Muscle layer of duodenum (tissue), 2 donors: ENCODE measurements at regions not wholly inside any gene's neighbourhood (a gene's known extent, or its start where the extent isn't known, plus 50 kb on each side); places are given as distances from the start of the nearest gene placed in this dataset.

Experiments used
- H3K27ac ChIP-seq: one replicate; pipeline ENCODE4 v1.7.0; 2013; ENCODE audit warnings: mild to moderate bottlenecking, low read length
- H3K27me3 ChIP-seq: one replicate; pipeline ENCODE4 v1.7.0; 2013; ENCODE audit warnings: low read depth, mild to moderate bottlenecking, control low read depth, low read length
- H3K36me3 ChIP-seq, 2 donors: one replicate each; pipeline ENCODE4 v1.7.0; 2013; ENCODE audit warnings: low read length in 2 of 2, control low read depth in 1 of 2, mild to moderate bottlenecking in 1 of 2; ENCODE audit not compliant: insufficient read depth in 2 of 2, control insufficient read depth in 1 of 2
- H3K4me1 ChIP-seq, 2 donors: one replicate each; pipeline ENCODE4 v1.7.0; 2013; ENCODE audit warnings: low read length in 2 of 2, mild to moderate bottlenecking in 2 of 2, control low read depth in 1 of 2, moderate library complexity in 1 of 2; ENCODE audit not compliant: insufficient read depth in 2 of 2, control insufficient read depth in 1 of 2
- H3K4me3 ChIP-seq, 2 donors: one replicate each; pipeline ENCODE4 v1.7.0; 2013; ENCODE audit warnings: low read length in 2 of 2, low read depth in 1 of 2, mild to moderate bottlenecking in 1 of 2
- H3K9me3 ChIP-seq, 2 donors: one replicate each; pipeline ENCODE4 v1.7.0; 2013; ENCODE audit warnings: low read length in 2 of 2, control low read depth in 1 of 2, mild to moderate bottlenecking in 1 of 2; ENCODE audit not compliant: control insufficient read depth in 1 of 2
- donor health status: healthy.

GRCh38 chr9:89792189-89793123, 187.6 kb downstream of the GADD45G start:
- Histone ChIP-seq H3K36me3 (no peaks in the 10 kb centered on the region), H3K4me1 (no peaks in the 10 kb centered on the region), H3K4me3 (no peak overlapping the region), H3K27me3 (no peaks in the 10 kb centered on the region), H3K27ac (no peak overlapping the region), H3K9me3 (no peaks in the 10 kb centered on the region)

- Histone ChIP-seq H3K9me3 (no peaks in the 10 kb centered on the region), H3K36me3 (no peaks in the 10 kb centered on the region), H3K4me1 (no peaks in the 10 kb centered on the region), H3K27ac (no peak overlapping the region), H3K27me3 (no peaks in the 10 kb centered on the region), H3K4me3 (no peak overlapping the region)
Observed at GRCh38 chr9:89793124-89793495, 188.3 kb downstream of the GADD45G start.

- no peaks in the 10 kb centered on the region for H3K27me3 ChIP-seq
- no peaks in the 10 kb centered on the region for H3K9me3 ChIP-seq
- H3K4me3 ChIP-seq: no peak overlapping the region
- H3K36me3 ChIP-seq: no peaks in the 10 kb centered on the region
- no peaks in the 10 kb centered on the region for H3K4me1 ChIP-seq
- no peak overlapping the region for H3K27ac ChIP-seq
Observed at GRCh38 chr9:89793551-89793950, 188.7 kb downstream of the GADD45G start.

GRCh38 chr9:89794918-89795317, 190.1 kb downstream of the GADD45G start:
- Histone ChIP-seq H3K36me3 (no peaks in the 10 kb centered on the region), H3K9me3 (no peaks in the 10 kb centered on the region), H3K27ac (no peak overlapping the region), H3K4me3 (no peak overlapping the region), H3K4me1 (no peaks in the 10 kb centered on the region), H3K27me3 (no peaks in the 10 kb centered on the region)

GRCh38 chr9:89795538-89796195, 190.9 kb downstream of the GADD45G start:
- Histone ChIP-seq H3K4me1 (no peaks in the 10 kb centered on the region), H3K27ac (no peak overlapping the region), H3K27me3 (no peaks in the 10 kb centered on the region), H3K36me3 (no peaks in the 10 kb centered on the region), H3K9me3 (no peaks in the 10 kb centered on the region), H3K4me3 (no peak overlapping the region)

GRCh38 chr9:89796606-89797005, 191.8 kb downstream of the GADD45G start:
- Histone ChIP-seq H3K27me3 (no peaks in the 10 kb centered on the region), H3K36me3 (no peaks in the 10 kb centered on the region), H3K9me3 (no peaks in the 10 kb centered on the region), H3K4me1 (no peaks in the 10 kb centered on the region), H3K4me3 (no peak overlapping the region), H3K27ac (no peak overlapping the region)

GRCh38 chr9:89797255-89797654, 192.4 kb downstream of the GADD45G start:
- peaks cover 0 to 2% of the 10 kb centered on the region in 2 donors for H3K4me1 ChIP-seq
- H3K9me3 ChIP-seq: no peaks in the 10 kb centered on the region
- no peaks in the 10 kb centered on the region for H3K27me3 ChIP-seq
- no peak overlapping the region for H3K4me3 ChIP-seq
- no peaks in the 10 kb centered on the region for H3K36me3 ChIP-seq
- no peak overlapping the region for H3K27ac ChIP-seq

- H3K36me3 ChIP-seq: no peaks in the 10 kb centered on the region
- no peak overlapping the region for H3K4me3 ChIP-seq
- no peaks in the 10 kb centered on the region for H3K9me3 ChIP-seq
- H3K27ac ChIP-seq: no peak overlapping the region
- H3K4me1 ChIP-seq: peaks cover 0 to 9% of the 10 kb centered on the region in 2 donors
- H3K27me3 ChIP-seq: no peaks in the 10 kb centered on the region
Observed at GRCh38 chr9:89797937-89798455, 193.2 kb downstream of the GADD45G start.

GRCh38 chr9:89798547-89799120, 193.8 kb downstream of the GADD45G start:
- Histone ChIP-seq H3K9me3 (no peaks in the 10 kb centered on the region), H3K27me3 (no peaks in the 10 kb centered on the region), H3K4me3 (no peak overlapping the region), H3K4me1 (peaks cover 0 to 10% of the 10 kb centered on the region in 2 donors), H3K36me3 (no peaks in the 10 kb centered on the region), H3K27ac (no peak overlapping the region)

GRCh38 chr9:89799221-89799620, 194.4 kb downstream of the GADD45G start:
- Histone ChIP-seq H3K9me3 (no peaks in the 10 kb centered on the region), H3K27ac (no peak overlapping the region), H3K4me1 (peaks cover 0 to 10% of the 10 kb centered on the region in 2 donors), H3K27me3 (no peaks in the 10 kb centered on the region), H3K36me3 (no peaks in the 10 kb centered on the region), H3K4me3 (no peak overlapping the region)

- Histone ChIP-seq H3K36me3 (no peaks in the 10 kb centered on the region), H3K27ac (no peak overlapping the region)
Observed at GRCh38 chr9:89799766-89800165, 195.0 kb downstream of the GADD45G start.

More at GRCh38 chr9:89799766-89800165, 195.0 kb downstream of the GADD45G start:
- Histone ChIP-seq H3K4me1 (peaks cover 0 to 10% of the 10 kb centered on the region in 2 donors), H3K4me3 (no peak overlapping the region), H3K27me3 (no peaks in the 10 kb centered on the region), H3K9me3 (no peaks in the 10 kb centered on the region)
